GM12878 (cell line): ENCODE measurements at regions not wholly inside any gene's neighbourhood (a gene's known extent, or its start where the extent isn't known, plus 50 kb on each side); places are given as distances from the start of the nearest gene placed in this dataset.

Experiments used
- ATAC-seq: fragments of 200-7000 bp; cut with Tn5 transposase; 3 replicates; pipeline ENCODE4 v1.9.1; 2020; ENCODE audit warnings: mild to moderate bottlenecking, moderate library complexity
- BruUV-seq: library from RNA; stranded (reverse); fragments of 400-500 nt; replicated peaks from 2 replicates; lab custom pipeline; 2021; lab: Mats Ljungman, UMichigan
- CTCF ChIA-PET: fragments of 300-600 bp; sonication (Branson Sonifier 250); formaldehyde crosslinking; extraction: SDS; loops from one replicate; lab custom pipeline; 2021; ENCODE audit warnings: inconsistent platforms; lab: Yijun Ruan, JAX
- POLR2A ChIA-PET: fragments of 350-600 bp; formaldehyde crosslinking; extraction: SDS; loops from one replicate; lab custom pipeline; 2021; ENCODE audit warnings: inconsistent platforms; lab: Charles Lee
- RAD21 ChIA-PET: fragments of 300-600 bp; sonication (Branson Sonifier 250); formaldehyde crosslinking; loops from one replicate; lab custom pipeline; 2023; ENCODE audit warnings: antibody characterized with exemption; ENCODE audit not compliant: unreplicated experiment; lab: Charles Lee
- SMC1A ChIA-PET: fragments of 300-600 bp; sonication (Branson Sonifier 250); formaldehyde crosslinking; loops from one replicate; lab custom pipeline; 2023; ENCODE audit not compliant: unreplicated experiment, uncharacterized antibody; lab: Charles Lee
- DNase-seq: peaks from one replicate; pipeline ENCODE4 v3.0.0-alpha.2; 2011; ENCODE audit warnings: low read depth, low spot score
- FAIRE-seq: peaks from 3 replicates; lab custom pipeline; 2011; peaks lifted over from hg19 to GRCh38; lab: Jason Lieb, UNC
- H2AFZ ChIP-seq: 2 replicates; pipeline ENCODE4 v1.6.0; 2011; ENCODE audit warnings: low read depth, low read length, control low read depth; ENCODE audit not compliant: control insufficient read depth
- H3K27ac ChIP-seq: 2 replicates; pipeline ENCODE4 v1.5.1; 2011; ENCODE audit warnings: control low read depth; ENCODE audit not compliant: control insufficient read depth, insufficient read depth
- H3K27me3 ChIP-seq, 2 experiments: replicated peaks in 1 of 2; 2 replicates each; pipeline versions ENCODE4 v1.6.0 to v1.6.1; 2011; ENCODE audit warnings: low read length in 1 of 2; ENCODE audit not compliant: control insufficient read depth in 2 of 2, insufficient read depth in 2 of 2
- H3K36me3 ChIP-seq, 2 experiments: 2 replicates each; pipeline ENCODE4 v1.5.1; 2011; ENCODE audit warnings: low read length in 1 of 2; ENCODE audit not compliant: control insufficient read depth in 2 of 2, insufficient read depth in 2 of 2
- H3K4me1 ChIP-seq: 2 replicates; pipeline ENCODE4 v1.6.1; 2011; ENCODE audit warnings: mild to moderate bottlenecking, low read length, moderate library complexity, mixed read lengths; ENCODE audit not compliant: control insufficient read depth, insufficient read depth
- H3K4me2 ChIP-seq: 2 replicates; pipeline ENCODE4 v1.6.0; 2011; ENCODE audit warnings: control low read depth; ENCODE audit not compliant: control insufficient read depth, insufficient read depth
- H3K4me3 ChIP-seq: fragments of 200-600 bp; sonication (generic); 2 replicates; pipeline ENCODE4 v1.5.1; 2016
- H3K79me2 ChIP-seq: 2 replicates; pipeline ENCODE4 v1.6.0; 2011; ENCODE audit warnings: low read length; ENCODE audit not compliant: control insufficient read depth, insufficient read depth
- H3K9ac ChIP-seq: 2 replicates; pipeline ENCODE4 v1.8.0; 2011; ENCODE audit warnings: low read length, control low read depth, mixed read lengths; ENCODE audit not compliant: control insufficient read depth, insufficient read depth
- H3K9me3 ChIP-seq: replicated peaks from 3 replicates; pipeline ENCODE4 v1.5.1; 2011; ENCODE audit warnings: mild to moderate bottlenecking, low read length; ENCODE audit not compliant: control insufficient read depth, insufficient read depth
- H4K20me1 ChIP-seq: 2 replicates; pipeline ENCODE4 v1.6.0; 2011; ENCODE audit not compliant: control insufficient read depth, insufficient read depth
- ASH2L ChIP-seq: fragments of 300-600, 200-600 bp; sonication (generic); IDR thresholded peaks from 2 replicates; pipeline ENCODE4 v1.6.1; 2017; ENCODE audit warnings: low read depth, mild to moderate bottlenecking, borderline replicate concordance
- BRCA1 ChIP-seq: IDR thresholded peaks from 2 replicates; pipeline ENCODE4 v1.6.1; 2011; ENCODE audit warnings: low read depth, low read length, improper control_type of control experiment
- EGR1 ChIP-seq, 2 experiments: IDR thresholded peaks; 1 replicate in 1 of 2; 2 replicates in 1 of 2; pipeline ENCODE4 v1.6.1; 2011 to 2012; ENCODE audit warnings: low read depth in 2 of 2, low read length in 2 of 2, borderline replicate concordance in 1 of 2, mild to moderate bottlenecking in 1 of 2, moderate library complexity in 1 of 2
- HCFC1 ChIP-seq: fragments of 150-350 bp; IDR thresholded peaks from 2 replicates; pipeline ENCODE4 v1.6.1; 2014; ENCODE audit warnings: low read length
- PML ChIP-seq: IDR thresholded peaks from 2 replicates; pipeline ENCODE4 v1.6.1; 2012; ENCODE audit warnings: low read length, inconsistent platforms
- POLR2AphosphoS5 ChIP-seq: IDR thresholded peaks from 2 replicates; pipeline ENCODE4 v1.6.1; 2011; ENCODE audit warnings: mild to moderate bottlenecking, low read length, inconsistent platforms
- TARDBP ChIP-seq: IDR thresholded peaks from 2 replicates; pipeline ENCODE4 v1.6.1; 2016; ENCODE audit warnings: borderline replicate concordance
- TCF12 ChIP-seq: IDR thresholded peaks from 2 replicates; pipeline ENCODE4 v1.6.1; 2011; ENCODE audit warnings: low read depth, mild to moderate bottlenecking, low read length
- WGBS: methylation state at CpG from one replicate; pipeline ENCODE4 v1.1.6; 2016; ENCODE audit warnings: low lambda C conversion rate; ENCODE audit not compliant: insufficient replicate concordance, insufficient coverage; ENCODE audit errors: missing lambda C conversion rate; 5-methylcytosine and 5-hydroxymethylcytosine counted together
- in situ Hi-C: fragments of 300-500 bp; cut with MboI; formaldehyde crosslinking; loops from 9 replicates; pipeline ENCODE4 v1.14.3; 2018; ENCODE audit warnings: mixed read lengths
- intact Hi-C: fragments of 100-400 bp; cut with micrococcal nuclease; formaldehyde crosslinking; loops from one replicate; pipeline ENCODE4 v1.14.2; 2022; ENCODE audit not compliant: unreplicated experiment
- TF ChIP-seq, protein P1 (sequence below): IDR thresholded peaks from 2 replicates; pipeline ENCODE4 v1.6.1; 2011; ENCODE audit warnings: borderline replicate concordance, low read depth, mild to moderate bottlenecking, moderate library complexity, low read length; ENCODE audit not compliant: insufficient read depth, poor library complexity, severe bottlenecking

DNA sequence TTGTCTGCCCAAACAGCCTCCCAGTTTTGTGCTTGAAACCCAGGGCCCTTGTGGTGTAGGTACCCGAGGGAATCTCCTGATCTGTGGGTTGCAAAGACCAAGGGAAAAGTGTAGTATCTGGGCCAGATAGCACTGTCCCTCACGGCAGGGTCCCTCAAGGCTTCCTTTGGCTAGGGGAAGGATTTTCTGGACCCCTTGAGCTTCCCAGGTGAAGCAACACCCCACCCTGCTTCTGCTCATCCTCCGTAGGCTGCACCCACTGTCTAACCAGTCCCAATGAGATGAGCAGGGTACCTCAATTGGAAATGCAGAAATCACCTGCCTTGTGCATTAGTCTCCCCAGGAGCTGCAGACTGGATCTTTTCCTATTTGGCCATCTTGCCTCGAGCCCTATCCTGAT lies 791.8 kb upstream of the MANEA start:
- H4K20me1 ChIP-seq = no peaks in the 10 kb centered on the region
- ChIA-PET CTCF (no interaction called here), POLR2A (no interaction called here), RAD21 (interaction anchor here (1.1 kb wide), 1 partner anchor 33 kb away, joined by 3 read pairs; no protein-coding TSS in a partner anchor), SMC1A (interaction anchor here (1.0 kb wide), 1 partner anchor 13 kb away, joined by 3 read pairs; no protein-coding TSS in a partner anchor)
- no peak overlapping the region for H3K9ac ChIP-seq
- H3K27ac ChIP-seq = no peak overlapping the region
- no peaks in the 10 kb centered on the region for H3K27me3 ChIP-seq
- DNase-seq (no peak), FAIRE-seq (no peak), ATAC-seq (peak; percentile 44)
- no peaks in the 10 kb centered on the region for H3K4me1 ChIP-seq
- no peaks in the 10 kb centered on the region for H3K79me2 ChIP-seq
- no peaks in the 10 kb centered on the region for H3K36me3 ChIP-seq
- intact Hi-C loops = no loop called here
- peak overlapping the region; percentile 7; the same call in 1 of the 2 replicates for H2AFZ ChIP-seq
- no TSS peak for BruUV-seq
- no peak for TF ChIP-seq BRCA1
- no peak for TF ChIP-seq HCFC1
- no peak for TF ChIP-seq EGR1 (IDR thresholded peaks at IDR 0.05; ENCODE audit: borderline replicate concordance in 1 of 2, low read depth in 2 of 2, low read length in 2 of 2)
- no peak for TF ChIP-seq POLR2AphosphoS5
- TF ChIP-seq PML = no peak
- TF ChIP-seq TARDBP = no peak
- no peak for TF ChIP-seq TCF12
- TF ChIP-seq, protein P1, sequence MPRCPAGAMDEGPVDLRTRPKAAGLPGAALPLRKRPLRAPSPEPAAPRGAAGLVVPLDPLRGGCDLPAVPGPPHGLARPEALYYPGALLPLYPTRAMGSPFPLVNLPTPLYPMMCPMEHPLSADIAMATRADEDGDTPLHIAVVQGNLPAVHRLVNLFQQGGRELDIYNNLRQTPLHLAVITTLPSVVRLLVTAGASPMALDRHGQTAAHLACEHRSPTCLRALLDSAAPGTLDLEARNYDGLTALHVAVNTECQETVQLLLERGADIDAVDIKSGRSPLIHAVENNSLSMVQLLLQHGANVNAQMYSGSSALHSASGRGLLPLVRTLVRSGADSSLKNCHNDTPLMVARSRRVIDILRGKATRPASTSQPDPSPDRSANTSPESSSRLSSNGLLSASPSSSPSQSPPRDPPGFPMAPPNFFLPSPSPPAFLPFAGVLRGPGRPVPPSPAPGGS = no peak
- no peak for TF ChIP-seq ASH2L
- no peak overlapping the region for H3K4me2 ChIP-seq
- no peaks in the 10 kb centered on the region; the same call in 2 of the 3 replicates for H3K9me3 ChIP-seq
- no peak overlapping the region for H3K4me3 ChIP-seq
- 10% methylated on average over 4 of the region's 4 CpGs for WGBS
- in situ Hi-C loops = no loop called here
